DMS53 (cell line): ENCODE measurements at regions not wholly inside any gene's neighbourhood (a gene's known extent, or its start where the extent isn't known, plus 50 kb on each side); places are given as distances from the start of the nearest gene placed in this dataset.

Experiments used
- DNase-seq: peaks from one replicate; lab custom pipeline; 2025; lab: John Stamatoyannopoulos, UW

- no peak for DNase-seq
These were observed 235.6 kb upstream of the PRDM1 start for GRCh38 chr6:105850261-105851112.

GRCh38 chr6:105849746-105850145, 236.4 kb upstream of the PRDM1 start:
- no peak for DNase-seq

GRCh38 chr6:105847433-105847832, 238.7 kb upstream of the PRDM1 start:
- no peak for DNase-seq

GRCh38 chr6:105844275-105844883, 241.8 kb upstream of the PRDM1 start:
- no peak for DNase-seq

DNA sequence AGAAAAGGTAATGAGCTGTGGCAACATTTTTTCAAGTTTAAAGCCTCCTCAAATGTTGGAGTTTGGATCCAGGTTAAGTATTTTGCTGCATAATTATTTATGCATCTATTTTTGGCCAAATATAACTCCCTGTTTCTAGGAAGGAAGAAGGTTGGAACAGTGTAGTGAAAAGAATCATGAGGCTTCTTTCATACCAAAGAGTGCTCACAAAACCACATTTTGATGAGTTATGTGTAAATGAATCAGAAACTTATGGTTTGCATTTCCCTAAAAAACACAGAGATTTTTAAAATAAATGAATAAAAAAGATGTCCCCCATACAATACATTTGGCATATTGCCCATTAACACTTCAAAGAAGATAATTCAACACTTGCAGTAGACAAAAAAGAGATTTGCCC, 246.9 kb upstream of the PRDM1 start:
- no peak for DNase-seq

- no peak for DNase-seq
These were observed 248.0 kb upstream of the PRDM1 start for GRCh38 chr6:105838171-105838570.

DNA sequence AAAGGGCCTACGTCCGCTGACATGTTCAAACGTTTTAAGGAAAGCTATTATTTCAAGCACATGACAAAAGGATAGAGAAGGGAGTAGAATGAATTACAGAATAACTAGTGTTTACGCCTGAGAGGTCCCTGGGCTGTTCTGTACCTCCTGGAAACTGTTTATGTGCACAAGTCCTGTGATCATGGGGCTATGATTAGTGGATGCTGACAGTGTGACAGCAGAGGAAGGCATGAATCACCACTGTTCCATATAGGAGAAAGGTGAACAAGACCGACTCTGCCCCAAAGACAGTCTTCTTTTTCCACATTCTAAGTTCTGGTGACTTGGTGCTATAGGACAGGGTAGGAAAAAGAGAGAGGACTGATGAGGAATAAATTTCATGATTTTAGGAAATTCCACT, 249.2 kb upstream of the PRDM1 start:
- no peak for DNase-seq

GRCh38 chr6:105836379-105836778, 249.8 kb upstream of the PRDM1 start:
- DNase-seq = no peak

- peak; percentile 36 for DNase-seq
These were observed 250.8 kb upstream of the PRDM1 start for GRCh38 chr6:105835373-105835772.

- DNase-seq = no peak
These were observed 251.9 kb upstream of the PRDM1 start for GRCh38 chr6:105833959-105834947.

- no peak for DNase-seq
These were observed 253.8 kb upstream of the PRDM1 start for GRCh38 chr6:105832313-105832761.

DNA sequence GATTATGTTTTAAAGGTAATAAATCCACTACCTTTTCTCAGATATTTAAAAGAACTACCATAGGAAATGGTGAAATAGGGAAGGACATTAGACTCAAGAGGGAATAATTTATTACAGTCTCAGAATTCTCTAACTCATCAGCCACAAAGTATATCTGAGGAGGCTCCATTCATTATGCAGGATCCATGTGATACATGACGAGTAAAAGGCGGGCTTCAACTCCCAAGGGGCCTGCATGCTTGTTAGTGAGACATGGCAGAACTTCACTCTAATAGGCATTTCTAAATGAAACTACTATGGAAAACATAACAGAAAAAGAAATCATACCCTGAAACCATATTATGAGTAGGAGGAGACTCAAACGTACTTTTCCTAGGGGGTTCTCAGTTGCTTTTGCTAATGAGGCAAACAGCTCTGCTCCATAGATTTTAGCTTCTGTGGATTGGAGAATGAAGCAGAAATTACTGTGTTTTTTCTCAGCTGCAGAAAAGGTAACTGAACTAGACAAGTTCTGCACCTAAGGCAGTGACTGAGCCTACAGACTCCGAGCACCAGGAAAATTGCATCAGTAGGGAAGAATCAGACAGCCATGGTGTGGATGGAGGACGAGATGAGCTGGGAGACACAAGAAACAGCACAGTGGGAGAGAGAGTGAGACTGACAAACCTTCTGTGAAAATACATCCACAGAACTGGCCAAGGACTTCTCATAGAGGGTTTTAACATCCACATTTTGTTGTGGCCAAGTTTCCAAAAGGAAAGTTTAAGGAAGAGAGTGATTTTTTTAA, 254.6 kb upstream of the PRDM1 start:
- no peak for DNase-seq

GRCh38 chr6:105825210-105825609, 260.9 kb upstream of the PRDM1 start:
- no peak for DNase-seq

DNA sequence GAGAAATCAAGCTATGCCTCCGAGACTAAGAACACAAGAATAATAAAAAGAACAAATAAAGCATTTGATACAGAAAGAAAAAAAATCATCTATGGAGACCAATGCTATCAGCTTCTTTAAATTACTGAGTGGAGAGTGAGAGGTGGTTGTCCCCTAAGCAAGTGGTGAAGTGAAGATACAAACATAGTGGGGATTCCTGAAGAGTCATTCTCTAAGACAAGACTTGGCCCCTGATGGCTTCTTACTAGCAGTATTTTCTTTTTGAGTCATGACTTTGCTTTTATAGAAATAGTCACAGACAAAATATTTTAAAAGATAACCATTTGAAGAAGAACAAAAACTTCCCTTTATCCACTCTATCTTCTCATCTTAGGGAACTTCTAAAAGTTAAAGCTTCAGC, 261.4 kb upstream of the PRDM1 start:
- DNase-seq = no peak

GRCh38 chr6:105821777-105822176, 264.4 kb upstream of the PRDM1 start:
- DNase-seq = no peak

DNA sequence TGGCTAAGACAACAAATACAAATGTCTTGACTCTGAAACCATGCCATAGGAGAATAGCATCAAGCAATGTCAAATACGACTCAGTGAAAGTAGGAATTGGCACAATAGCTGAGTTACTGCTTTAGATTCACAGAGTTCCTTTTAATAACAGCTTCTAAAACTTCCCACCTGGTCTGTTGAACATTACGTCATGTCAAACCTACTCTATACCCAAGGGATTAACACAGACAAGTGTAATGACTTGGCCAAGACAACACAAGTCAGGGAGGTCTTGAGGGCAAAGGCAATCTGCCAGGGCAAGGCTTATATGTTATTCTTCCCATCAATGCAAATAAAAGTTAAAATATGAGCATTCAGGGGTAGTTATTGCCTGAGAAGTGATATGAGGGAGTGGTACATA, 265.1 kb upstream of the PRDM1 start:
- DNase-seq = no peak

DNA sequence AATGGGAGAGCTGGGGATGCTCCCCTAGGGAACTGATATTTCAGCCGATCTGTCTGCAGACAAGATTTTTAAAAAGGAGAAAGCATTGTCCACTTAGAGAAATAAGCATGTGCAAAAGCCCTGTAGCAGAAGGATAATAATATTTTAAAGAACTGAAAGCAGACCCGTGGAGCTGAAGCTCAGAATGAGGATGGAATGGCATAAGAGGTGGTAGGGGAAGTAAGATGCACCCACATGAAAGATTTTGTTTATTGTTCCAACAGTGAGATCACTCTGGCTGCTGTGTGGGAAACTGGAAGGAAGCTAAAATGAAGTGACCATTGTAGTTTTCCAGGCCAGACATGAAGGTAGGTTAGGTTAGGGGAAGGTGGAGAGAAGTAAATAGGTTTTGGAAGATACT, 266.4 kb upstream of the PRDM1 start:
- no peak for DNase-seq

- peak; percentile 6 for DNase-seq
These were observed 267.6 kb upstream of the PRDM1 start for GRCh38 chr6:105818505-105818904.

DNA sequence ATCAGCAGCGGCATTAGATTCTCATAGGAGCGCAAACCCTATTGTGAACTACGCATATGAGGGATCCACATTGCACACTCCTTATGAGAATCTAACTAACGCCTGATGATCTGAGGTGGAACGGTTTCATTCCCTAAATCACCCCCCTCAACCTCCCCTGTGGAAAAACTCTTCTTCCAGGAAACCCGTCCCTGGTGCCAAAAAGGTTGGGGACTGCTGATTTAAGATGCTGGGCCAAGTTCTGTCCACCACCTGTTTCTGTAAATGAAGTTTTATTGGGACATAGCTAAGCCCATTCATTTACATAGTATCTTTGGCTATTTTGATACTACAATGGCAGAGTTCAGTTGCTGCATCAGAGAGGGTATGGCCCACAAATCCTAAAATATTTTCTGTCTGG, 268.2 kb upstream of the PRDM1 start:
- no peak for DNase-seq

GRCh38 chr6:105817370-105817769, 268.8 kb upstream of the PRDM1 start:
- DNase-seq = no peak

DNA sequence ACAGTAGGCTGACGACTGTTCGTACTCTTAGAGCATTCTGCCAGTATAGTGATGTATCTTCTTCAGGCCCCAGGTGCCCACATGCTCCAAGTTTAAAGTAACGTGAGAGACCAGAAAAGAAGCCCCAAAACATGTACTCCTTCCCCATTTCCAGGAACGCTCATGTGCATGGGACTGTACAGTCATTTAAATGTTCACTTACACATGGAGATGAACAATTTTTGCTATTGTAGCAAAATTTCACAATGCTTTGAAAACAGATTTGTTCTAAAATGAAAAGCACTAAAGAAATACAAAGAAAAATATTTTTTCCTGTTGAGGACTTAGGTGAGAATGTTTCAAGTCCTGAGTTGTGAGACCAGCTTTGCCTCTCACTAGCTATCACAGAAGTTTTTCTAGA, 269.3 kb upstream of the PRDM1 start:
- DNase-seq = no peak
